Dedifferentiated amniotic fluid mesenchymal stem cell (primary cell): ENCODE measurements at regions not wholly inside any gene's neighbourhood (a gene's known extent, or its start where the extent isn't known, plus 50 kb on each side); places are given as distances from the start of the nearest gene placed in this dataset.
"Not testable (repeated sequence)": the region's sequence is repeated elsewhere in the genome, so short reads cannot be mapped to it uniquely, and the experiment has no call there.

Experiments used
- DNase-seq: peaks from one replicate; pipeline ENCODE4 v3.0.0-alpha.2; 2016; ENCODE audit errors: extremely low spot score

DNA sequence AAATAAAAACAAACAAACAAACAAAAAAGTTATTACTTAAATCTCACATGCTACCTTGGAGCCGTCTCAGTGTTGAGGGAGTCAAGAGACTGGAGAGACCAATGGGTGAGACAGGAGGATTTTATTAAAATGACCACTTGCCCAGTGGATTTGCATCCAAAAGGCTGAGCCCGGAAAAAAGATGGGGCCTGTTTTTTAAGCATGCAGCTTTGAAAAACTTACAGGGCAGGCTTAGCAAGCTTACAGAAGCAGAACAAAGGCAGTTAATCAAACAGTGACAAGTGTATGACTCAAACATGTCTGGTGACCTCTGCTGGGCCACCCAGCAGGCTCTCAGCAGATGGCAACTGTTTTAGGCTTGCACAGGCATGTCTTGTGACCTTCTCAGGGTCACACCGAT is 82.5 kb downstream of the POTEH start:
- DNase-seq, result peak; percentile 6

DNA sequence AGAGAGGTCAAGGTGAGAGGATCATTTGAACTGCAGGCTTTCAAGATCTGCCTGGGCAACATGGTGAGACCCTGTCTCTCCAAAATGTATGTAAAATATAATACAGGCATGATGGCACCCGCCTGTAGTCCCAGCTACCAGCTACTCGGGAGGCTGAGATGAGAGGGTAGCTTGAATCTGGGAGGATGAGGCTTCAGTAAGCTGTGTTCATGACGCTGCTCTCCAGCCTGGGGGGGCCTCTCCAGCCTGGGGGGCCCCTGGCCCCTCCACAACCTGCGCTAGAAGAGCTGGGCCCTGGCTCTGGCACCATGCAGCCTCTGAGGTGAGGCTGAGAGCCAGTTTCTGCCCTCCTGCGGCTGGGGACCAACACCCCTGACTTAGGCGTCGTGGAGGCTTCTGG is 85.3 kb downstream of the POTEH start:
- DNase-seq, result peak; percentile 13

- DNase-seq, result not testable (repeated sequence)
These were observed 86.1 kb downstream of the POTEH start for GRCh38 chr22:15775670-15776669.

DNA sequence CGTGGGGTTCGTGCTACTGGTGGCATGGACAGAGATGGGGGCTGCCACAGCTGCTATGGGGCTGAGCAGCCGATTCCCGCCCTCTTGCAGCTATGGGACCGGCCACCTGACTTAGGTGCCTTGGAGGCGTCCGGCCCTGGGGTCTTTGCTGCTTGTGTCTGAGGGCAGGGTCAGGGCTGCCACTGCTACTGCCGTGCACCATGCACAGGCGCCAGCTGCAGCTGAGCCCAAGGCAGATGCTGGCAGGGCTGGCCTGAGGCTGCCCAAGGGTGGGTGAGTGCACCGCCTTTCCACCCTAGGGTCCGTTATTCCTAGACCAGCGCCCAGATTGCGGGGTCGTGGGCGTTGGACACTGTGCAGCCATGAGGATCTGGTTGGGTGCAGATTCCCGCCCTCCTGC is 86.9 kb downstream of the POTEH start:
- DNase-seq, result not testable (repeated sequence)

DNA sequence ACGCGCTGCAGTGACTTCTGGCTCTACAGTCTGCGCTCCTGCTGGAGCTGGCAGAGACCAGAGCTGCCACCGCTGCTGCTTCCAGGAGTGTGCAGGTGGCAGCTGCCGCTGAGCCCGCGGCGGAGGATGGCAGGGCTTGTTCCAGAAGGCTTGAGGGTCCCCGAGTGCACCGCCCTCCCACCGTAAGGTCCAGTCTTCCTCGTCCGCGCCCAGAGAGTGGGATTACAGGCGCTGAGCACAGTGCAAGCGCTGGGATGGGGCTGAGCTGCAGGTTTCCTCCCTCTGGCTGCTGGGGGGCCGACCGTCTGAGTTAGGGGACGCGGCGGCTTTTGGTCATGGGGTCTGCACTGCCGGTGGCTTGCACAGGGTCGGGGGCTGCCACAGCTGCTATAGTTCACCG is 87.3 kb downstream of the POTEH start:
- DNase-seq, result not testable (repeated sequence)

- not testable (repeated sequence) for DNase-seq
These were observed 87.7 kb downstream of the POTEH start for GRCh38 chr22:15777557-15777956.

- not testable (repeated sequence) for DNase-seq
These were observed 88.5 kb downstream of the POTEH start for GRCh38 chr22:15778366-15778765.

DNA sequence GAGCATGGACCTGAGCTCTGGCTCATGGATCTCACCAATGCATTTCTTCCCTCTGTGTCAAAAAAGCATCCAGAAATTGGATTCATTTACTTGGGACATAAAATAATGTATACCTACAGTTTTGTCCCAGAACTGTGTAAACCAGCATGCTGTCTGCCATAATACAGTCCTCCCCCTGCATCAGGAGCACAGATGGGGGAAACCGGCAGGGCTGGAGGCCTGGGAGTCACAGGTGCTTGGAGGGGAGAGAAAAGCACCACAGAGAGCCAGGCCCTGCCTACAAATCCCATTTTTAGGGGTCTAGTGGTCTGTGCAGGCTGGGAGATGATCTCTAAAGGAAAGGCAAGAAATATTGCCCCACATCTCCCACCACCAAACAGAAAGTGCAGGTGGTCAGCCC is 91.8 kb downstream of the POTEH start:
- not testable (repeated sequence) for DNase-seq

- DNase-seq, result not testable (repeated sequence)
These were observed 93.1 kb downstream of the POTEH start for GRCh38 chr22:15782933-15783332.

DNA sequence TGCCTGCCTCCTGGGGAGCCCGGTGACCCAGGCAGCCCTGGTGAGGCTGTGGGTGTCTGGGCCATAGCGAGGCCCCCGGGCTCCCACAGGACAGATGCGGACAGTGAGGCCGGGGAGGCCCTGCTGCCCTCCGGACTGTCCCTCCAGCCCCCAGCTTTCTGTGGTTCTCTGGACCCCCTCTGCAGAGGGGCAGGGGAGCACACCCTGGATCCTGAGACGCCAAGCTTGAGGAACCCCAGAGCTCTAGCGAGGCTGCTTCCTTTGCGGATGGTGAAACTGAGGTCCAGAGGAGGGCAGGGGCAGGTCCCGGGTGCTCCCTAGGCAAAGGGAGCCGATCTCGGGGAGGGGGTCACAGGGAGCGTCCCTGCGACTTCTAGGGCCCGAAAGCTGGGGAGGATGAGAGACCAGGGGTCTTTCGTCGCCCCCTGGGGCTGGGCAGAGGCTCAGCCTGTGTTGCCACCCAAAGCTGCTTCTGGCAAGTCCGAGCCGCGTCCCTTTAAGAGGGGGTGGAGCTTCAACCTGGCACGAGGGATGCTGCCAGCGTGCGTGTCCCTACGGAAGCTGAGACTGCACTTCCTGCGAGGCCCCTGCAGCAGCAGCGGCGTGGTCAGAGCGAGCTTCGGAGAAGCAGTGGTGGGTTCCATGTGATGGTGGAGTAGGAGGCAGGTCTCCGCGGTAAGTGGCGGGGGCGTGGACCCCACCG is 94.7 kb downstream of the POTEH start:
- DNase-seq, result not testable (repeated sequence)

DNA sequence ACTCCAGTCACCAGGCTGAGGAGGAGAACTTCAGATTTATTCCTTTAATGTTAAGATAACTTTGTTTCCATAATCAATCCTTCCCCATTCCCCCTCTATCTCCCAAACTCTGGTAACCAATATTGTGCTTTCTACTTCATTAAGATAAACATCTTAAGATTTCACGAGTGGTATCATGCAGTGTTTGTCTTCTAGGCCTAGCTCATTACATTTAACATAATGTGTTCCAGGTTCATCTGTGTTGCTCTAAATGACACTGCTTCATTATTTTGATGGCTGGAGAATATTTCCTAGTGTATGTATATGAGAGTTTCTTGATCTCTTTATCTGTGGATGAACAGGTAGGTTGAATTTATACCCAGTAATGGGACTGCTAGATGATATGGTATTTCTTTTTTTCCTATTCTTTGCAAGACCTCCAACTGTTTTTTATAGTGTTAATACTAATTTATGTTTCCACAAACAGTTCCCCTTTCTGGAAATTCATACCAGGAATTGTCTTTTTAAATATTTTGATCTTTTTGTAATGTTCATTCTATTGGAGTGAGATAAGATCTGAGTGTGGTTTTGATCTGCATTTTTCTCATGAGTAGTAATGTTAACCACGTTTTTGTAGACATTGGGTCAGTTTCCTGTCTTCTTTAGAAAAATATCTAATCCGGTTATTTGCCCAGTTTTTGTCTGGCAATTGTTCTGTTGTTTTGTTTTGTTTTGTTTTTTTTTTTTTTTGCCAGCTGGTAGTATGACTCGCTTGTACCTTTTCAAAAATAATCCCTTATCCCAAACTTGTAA is 97.3 kb downstream of the POTEH start:
- DNase-seq, result not testable (repeated sequence)

- DNase-seq, result not testable (repeated sequence)
These were observed 101.7 kb downstream of the POTEH start for GRCh38 chr22:15791557-15791956.

- not testable (repeated sequence) for DNase-seq
These were observed 110.1 kb downstream of the POTEH start for GRCh38 chr22:15799935-15800334.

DNA sequence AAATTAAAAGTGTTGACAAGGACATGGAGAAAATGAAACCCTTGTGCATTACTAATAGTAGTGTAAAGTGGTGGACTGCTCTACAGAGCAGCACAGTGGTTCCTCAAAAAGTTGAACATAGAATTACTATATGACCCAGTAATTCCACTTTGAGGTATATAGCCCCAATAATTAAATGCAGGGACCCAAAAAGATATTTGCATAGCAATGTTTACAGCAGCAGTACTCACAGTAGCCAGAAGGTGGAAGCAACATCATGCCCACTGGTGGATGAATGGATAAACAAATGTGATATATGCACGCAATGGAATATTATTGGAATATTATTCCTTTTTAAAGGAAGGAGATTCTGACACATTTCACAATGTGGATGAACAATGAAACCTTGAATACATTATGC is 121.3 kb downstream of the POTEH start:
- DNase-seq, result not testable (repeated sequence)

- not testable (repeated sequence) for DNase-seq
These were observed 126.0 kb downstream of the POTEH start for GRCh38 chr22:15815783-15816182.

GRCh38 chr22:15816470-15816869 is 126.6 kb downstream of the POTEH start:
- not testable (repeated sequence) for DNase-seq

- DNase-seq, result not testable (repeated sequence)
These were observed 127.4 kb downstream of the POTEH start for GRCh38 chr22:15817264-15817663.

GRCh38 chr22:15819886-15820285 is 130.1 kb downstream of the POTEH start:
- not testable (repeated sequence) for DNase-seq

DNA sequence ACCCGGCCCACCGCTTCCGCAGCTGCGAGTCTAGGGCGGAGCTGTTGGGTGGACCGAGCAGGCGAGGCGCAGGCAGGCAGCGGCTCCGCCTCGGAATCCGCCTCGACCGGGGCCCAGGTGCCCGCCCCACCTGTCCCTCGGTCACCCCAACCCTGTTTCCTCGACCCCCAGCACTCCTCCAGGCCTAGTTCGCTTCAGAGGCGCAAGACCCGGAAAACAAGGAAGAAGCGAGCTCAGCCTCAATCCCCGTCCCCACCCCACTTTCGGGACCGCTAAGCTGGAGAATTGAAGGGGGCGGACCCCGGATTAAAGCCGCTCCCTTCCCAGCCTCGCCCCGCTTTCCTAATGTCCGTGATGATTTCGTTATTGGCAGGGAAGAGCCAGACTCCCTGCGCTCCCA is 131.3 kb downstream of the POTEH start:
- not testable (repeated sequence) for DNase-seq

DNA sequence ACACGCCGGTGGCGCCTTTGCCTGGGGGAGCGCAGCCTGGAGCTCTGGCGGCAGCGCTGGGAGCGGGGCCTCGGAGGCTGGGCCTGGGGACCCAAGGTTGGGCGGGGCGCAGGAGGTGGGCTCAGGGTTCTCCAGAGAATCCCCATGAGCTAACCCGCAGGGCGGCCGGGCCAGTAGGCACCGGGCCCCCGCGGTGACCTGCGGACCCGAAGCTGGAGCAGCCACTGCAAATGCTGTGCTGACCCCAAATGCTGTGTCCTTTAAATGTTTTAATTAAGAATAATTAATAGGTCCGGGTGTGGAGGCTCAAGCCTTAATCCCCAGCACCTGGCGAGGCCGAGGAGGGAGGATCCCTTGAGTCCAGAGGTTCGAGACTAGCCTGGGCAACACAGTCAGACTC is 132.2 kb downstream of the POTEH start:
- DNase-seq, result not testable (repeated sequence)

- DNase-seq, result not testable (repeated sequence)
These were observed 133.4 kb downstream of the POTEH start for GRCh38 chr22:15823178-15823577.

- DNase-seq, result peak; percentile 9
These were observed 142.4 kb downstream of the POTEH start for GRCh38 chr22:15832235-15832634.
